Vagina (tissue), 2 donors: ENCODE measurements at regions not wholly inside any gene's neighbourhood (a gene's known extent, or its start where the extent isn't known, plus 50 kb on each side); places are given as distances from the start of the nearest gene placed in this dataset.

Experiments
- DNase-seq, 2 donors: peaks; one replicate each; pipeline ENCODE4 v3.0.0-alpha.2; 2017; ENCODE audit errors: extremely low spot score in 2 of 2
- H3K27ac ChIP-seq: fragments of 200-600 bp; sonication (generic); one replicate; pipeline ENCODE4 v1.5.1; 2019
- H3K27me3 ChIP-seq: fragments of 200-600 bp; sonication (generic); one replicate; pipeline ENCODE4 v1.5.1; 2019
- H3K36me3 ChIP-seq, 2 donors: fragments of 200-600 bp; sonication (generic); one replicate each; pipeline ENCODE4 v1.5.1; 2017 to 2019
- H3K4me1 ChIP-seq: fragments of 200-600 bp; sonication (generic); one replicate; pipeline ENCODE4 v1.5.1; 2019
- H3K4me3 ChIP-seq, 2 donors: fragments of 200-600 bp; sonication (generic); 1 replicate in 1 of 2; 2 replicates in 1 of 2; pipeline ENCODE4 v1.5.1; 2016 to 2019
- H3K9me3 ChIP-seq: fragments of 200-600 bp; sonication (generic); one replicate; pipeline ENCODE4 v1.5.1; 2019
- POLR2A ChIP-seq, 2 donors: fragments of 450-650 bp; IDR thresholded peaks; one replicate each; pipeline ENCODE4 v1.6.1; 2017; ENCODE audit warnings: antibody characterized with exemption in 2 of 2, mild to moderate bottlenecking in 2 of 2, moderate library complexity in 2 of 2
- POLR2AphosphoS5 ChIP-seq, 2 donors: sonication (generic); formaldehyde crosslinking; IDR thresholded peaks; one replicate each; pipeline ENCODE4 v1.9.0; 2017; ENCODE audit warnings: antibody characterized with exemption in 2 of 2, mild to moderate bottlenecking in 2 of 2, low read depth in 1 of 2; ENCODE audit not compliant: insufficient read depth in 1 of 2
- intact Hi-C: fragments of 100-400 bp; cut with DNase I; formaldehyde crosslinking; loops from one replicate; pipeline ENCODE4 v1.15.1; 2023
- TF ChIP-seq, protein P1 (sequence below), 3 experiments: fragments of 450-650 bp in 2 of 3; fragments of 200-600 bp in 1 of 3; sonication (generic) in 1 of 3; IDR thresholded peaks; one replicate each; pipeline ENCODE4 v1.5.1; 2017 to 2019; ENCODE audit warnings: antibody characterized with exemption in 3 of 3, mild to moderate bottlenecking in 2 of 3, moderate library complexity in 2 of 3

- intact Hi-C loops, result no loop called here
- TF ChIP-seq POLR2A (IDR thresholded peaks at IDR 0.05) (no peak), POLR2AphosphoS5 (IDR thresholded peaks at IDR 0.05; ENCODE audit: insufficient read depth in 1 of 2, low read depth in 1 of 2) (no peak)
- TF ChIP-seq, protein P1, sequence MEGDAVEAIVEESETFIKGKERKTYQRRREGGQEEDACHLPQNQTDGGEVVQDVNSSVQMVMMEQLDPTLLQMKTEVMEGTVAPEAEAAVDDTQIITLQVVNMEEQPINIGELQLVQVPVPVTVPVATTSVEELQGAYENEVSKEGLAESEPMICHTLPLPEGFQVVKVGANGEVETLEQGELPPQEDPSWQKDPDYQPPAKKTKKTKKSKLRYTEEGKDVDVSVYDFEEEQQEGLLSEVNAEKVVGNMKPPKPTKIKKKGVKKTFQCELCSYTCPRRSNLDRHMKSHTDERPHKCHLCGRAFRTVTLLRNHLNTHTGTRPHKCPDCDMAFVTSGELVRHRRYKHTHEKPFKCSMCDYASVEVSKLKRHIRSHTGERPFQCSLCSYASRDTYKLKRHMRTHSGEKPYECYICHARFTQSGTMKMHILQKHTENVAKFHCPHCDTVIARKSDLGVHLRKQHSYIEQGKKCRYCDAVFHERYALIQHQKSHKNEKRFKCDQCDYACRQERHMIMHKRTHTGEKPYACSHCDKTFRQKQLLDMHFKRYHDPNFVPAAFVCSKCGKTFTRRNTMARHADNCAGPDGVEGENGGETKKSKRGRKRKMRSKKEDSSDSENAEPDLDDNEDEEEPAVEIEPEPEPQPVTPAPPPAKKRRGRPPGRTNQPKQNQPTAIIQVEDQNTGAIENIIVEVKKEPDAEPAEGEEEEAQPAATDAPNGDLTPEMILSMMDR (IDR thresholded peaks at IDR 0.05), result no peak
Observed at GRCh38 chr10:27392606-27393005, 111.5 kb upstream of the RAB18 start.

DNA sequence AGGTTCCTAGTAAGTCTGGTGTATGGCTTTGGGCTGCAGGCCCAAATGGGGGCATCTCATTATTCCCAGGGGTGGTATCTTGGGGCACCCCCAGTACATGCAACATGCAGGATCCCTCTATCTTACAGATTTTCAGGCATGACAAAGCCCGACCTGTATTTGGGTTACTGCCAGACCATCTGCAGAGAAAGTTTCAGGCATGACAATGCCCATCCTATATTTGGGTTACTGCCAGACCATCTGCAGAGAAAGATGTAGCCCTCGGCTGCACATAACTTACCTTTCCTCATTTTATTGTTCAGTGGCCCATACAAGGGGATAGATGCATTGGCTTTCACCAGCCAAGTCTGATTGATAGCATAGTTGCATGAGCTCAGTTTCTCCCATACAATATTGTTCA, 112.2 kb upstream of the RAB18 start:
- H3K27ac ChIP-seq, result no peak overlapping the region
- intact Hi-C loops, result no loop called here
- H3K36me3 ChIP-seq, result no peaks in the 10 kb centered on the region
- H3K4me1 ChIP-seq, result peaks cover 11% of the 10 kb centered on the region
- no peak for DNase-seq
- no peak overlapping the region for H3K4me3 ChIP-seq
- TF ChIP-seq, protein P1 (IDR thresholded peaks at IDR 0.05), result no peak
- TF ChIP-seq POLR2A (IDR thresholded peaks at IDR 0.05) (no peak), POLR2AphosphoS5 (IDR thresholded peaks at IDR 0.05; ENCODE audit: insufficient read depth in 1 of 2, low read depth in 1 of 2) (no peak)
- no peaks in the 10 kb centered on the region for H3K27me3 ChIP-seq
- H3K9me3 ChIP-seq, result no peaks in the 10 kb centered on the region

More at GRCh38 chr10:27392606-27393005, 111.5 kb upstream of the RAB18 start:
- no peaks in the 10 kb centered on the region for H3K36me3 ChIP-seq
- no peak overlapping the region for H3K4me3 ChIP-seq
- peaks cover 11% of the 10 kb centered on the region for H3K4me1 ChIP-seq
- H3K9me3 ChIP-seq, result no peaks in the 10 kb centered on the region
- no peak for DNase-seq
- H3K27ac ChIP-seq, result no peak overlapping the region
- H3K27me3 ChIP-seq, result no peaks in the 10 kb centered on the region

- no peak for DNase-seq
- Histone ChIP-seq H3K27me3 (no peaks in the 10 kb centered on the region), H3K27ac (no peak overlapping the region), H3K9me3 (no peaks in the 10 kb centered on the region), H3K4me1 (peaks cover 11% of the 10 kb centered on the region), H3K4me3 (no peak overlapping the region), H3K36me3 (no peaks in the 10 kb centered on the region)
- TF ChIP-seq POLR2AphosphoS5 (IDR thresholded peaks at IDR 0.05; ENCODE audit: insufficient read depth in 1 of 2, low read depth in 1 of 2) (no peak), POLR2A (IDR thresholded peaks at IDR 0.05) (no peak)
- TF ChIP-seq, protein P1 (IDR thresholded peaks at IDR 0.05), result no peak
- intact Hi-C loops, result no loop called here
Observed at GRCh38 chr10:27391325-27391724, 112.8 kb upstream of the RAB18 start.

- no peak overlapping the region for H3K27ac ChIP-seq
- peaks cover 11% of the 10 kb centered on the region for H3K4me1 ChIP-seq
- H3K4me3 ChIP-seq, result no peak overlapping the region
- no peaks in the 10 kb centered on the region for H3K36me3 ChIP-seq
- DNase-seq, result no peak
- no peaks in the 10 kb centered on the region for H3K9me3 ChIP-seq
- no peaks in the 10 kb centered on the region for H3K27me3 ChIP-seq
- intact Hi-C loops, result no loop called here
- TF ChIP-seq POLR2A (IDR thresholded peaks at IDR 0.05) (no peak), POLR2AphosphoS5 (IDR thresholded peaks at IDR 0.05; ENCODE audit: insufficient read depth in 1 of 2, low read depth in 1 of 2) (no peak)
- TF ChIP-seq, protein P1 (IDR thresholded peaks at IDR 0.05), result no peak
Observed at GRCh38 chr10:27390681-27391080, 113.4 kb upstream of the RAB18 start.

- no peak overlapping the region for H3K4me3 ChIP-seq
- H3K36me3 ChIP-seq, result no peaks in the 10 kb centered on the region
- H3K4me1 ChIP-seq, result peaks cover 11% of the 10 kb centered on the region
- intact Hi-C loops, result no loop called here
- H3K27me3 ChIP-seq, result no peaks in the 10 kb centered on the region
- no peaks in the 10 kb centered on the region for H3K9me3 ChIP-seq
- H3K27ac ChIP-seq, result no peak overlapping the region
- DNase-seq, result no peak
- TF ChIP-seq POLR2AphosphoS5 (IDR thresholded peaks at IDR 0.05; ENCODE audit: insufficient read depth in 1 of 2, low read depth in 1 of 2) (no peak), POLR2A (IDR thresholded peaks at IDR 0.05) (no peak)
- TF ChIP-seq, protein P1 (IDR thresholded peaks at IDR 0.05), result no peak
Observed at GRCh38 chr10:27388761-27389399, 115.2 kb upstream of the RAB18 start.
